MCF 10A (cell line): ENCODE measurements at regions not wholly inside any gene's neighbourhood (a gene's known extent, or its start where the extent isn't known, plus 50 kb on each side); places are given as distances from the start of the nearest gene placed in this dataset.

Experiments
- BruUV-seq: library from RNA; stranded (reverse); fragments of 400-500 nt; replicated peaks from 2 replicates; lab custom pipeline; 2021; lab: Mats Ljungman, UMichigan
- CTCF ChIA-PET: fragments of 300-600 bp; sonication (Branson Sonifier 250); formaldehyde crosslinking; extraction: SDS; loops from one replicate; lab custom pipeline; 2021; ENCODE audit warnings: antibody characterized with exemption, inconsistent platforms; lab: Yijun Ruan, JAX
- POLR2A ChIA-PET: fragments of 300-600, 350-650 bp; sonication (Branson Sonifier 250); formaldehyde crosslinking; extraction: SDS; loops from one replicate; lab custom pipeline; 2020; ENCODE audit warnings: antibody characterized with exemption, inconsistent platforms; lab: Yijun Ruan, JAX
- DNase-seq: peaks from one replicate; pipeline ENCODE4 v3.0.0-alpha.2; 2018; ENCODE audit not compliant: unreplicated experiment
- H3K27ac Mint-ChIP-seq: one replicate; pipeline ENCODE4 v1.8.0; 2022; ENCODE audit warnings: mild to moderate bottlenecking, low read depth, mixed read lengths; ENCODE audit not compliant: unreplicated experiment
- H3K27me3 Mint-ChIP-seq: one replicate; pipeline ENCODE4 v1.8.0; 2022; ENCODE audit warnings: mixed read lengths; ENCODE audit not compliant: insufficient read depth, unreplicated experiment
- H3K36me3 Mint-ChIP-seq: one replicate; pipeline ENCODE4 v1.8.0; 2022; ENCODE audit warnings: mild to moderate bottlenecking, moderate library complexity, mixed read lengths; ENCODE audit not compliant: insufficient read depth, unreplicated experiment
- H3K4me1 Mint-ChIP-seq: one replicate; pipeline ENCODE4 v1.8.0; 2022; ENCODE audit warnings: mixed read lengths; ENCODE audit not compliant: insufficient read depth, unreplicated experiment
- H3K4me3 Mint-ChIP-seq: one replicate; pipeline ENCODE4 v1.8.0; 2022; ENCODE audit warnings: mild to moderate bottlenecking, moderate library complexity, mixed read lengths; ENCODE audit not compliant: unreplicated experiment
- H3K9me3 Mint-ChIP-seq: one replicate; pipeline ENCODE4 v1.8.0; 2022; ENCODE audit warnings: mixed read lengths; ENCODE audit not compliant: unreplicated experiment
- intact Hi-C: fragments of 100-400 bp; cut with micrococcal nuclease; formaldehyde crosslinking; loops from 2 replicates; pipeline ENCODE4 v1.14.1; 2022
- TF ChIP-seq, protein P1 (sequence below): fragments of 200-600 bp; IDR thresholded peaks from one replicate; pipeline ENCODE4 v1.8.0; 2022; ENCODE audit warnings: antibody characterized with exemption, mild to moderate bottlenecking; ENCODE audit not compliant: unreplicated experiment

GRCh38 chr17:77421630-77421972 lies 280.8 kb downstream of the SEC14L1 start:
- Mint-ChIP-seq H3K4me1 (peaks cover 36% of the 10 kb centered on the region), H3K9me3 (no peaks in the 10 kb centered on the region), H3K27me3 (no peaks in the 10 kb centered on the region), H3K27ac (peak overlapping the region; percentile 22), H3K36me3 (peaks cover 68% of the 10 kb centered on the region), H3K4me3 (peak overlapping the region; percentile 25)
- BruUV-seq: no TSS peak
- ChIA-PET CTCF (interaction anchor here (0.7 to 1.3 kb wide), 4 partner anchors 8 to 90 kb away, joined by 3 to 5 read pairs (median 4); no protein-coding TSS in a partner anchor), POLR2A (interaction anchor here (0.6 to 10.0 kb wide), 20 partner anchors 8 to 619 kb away, joined by 3 to 112 read pairs (median 3); no protein-coding TSS in a partner anchor)
- DNase-seq: no peak
- TF ChIP-seq, protein P1, sequence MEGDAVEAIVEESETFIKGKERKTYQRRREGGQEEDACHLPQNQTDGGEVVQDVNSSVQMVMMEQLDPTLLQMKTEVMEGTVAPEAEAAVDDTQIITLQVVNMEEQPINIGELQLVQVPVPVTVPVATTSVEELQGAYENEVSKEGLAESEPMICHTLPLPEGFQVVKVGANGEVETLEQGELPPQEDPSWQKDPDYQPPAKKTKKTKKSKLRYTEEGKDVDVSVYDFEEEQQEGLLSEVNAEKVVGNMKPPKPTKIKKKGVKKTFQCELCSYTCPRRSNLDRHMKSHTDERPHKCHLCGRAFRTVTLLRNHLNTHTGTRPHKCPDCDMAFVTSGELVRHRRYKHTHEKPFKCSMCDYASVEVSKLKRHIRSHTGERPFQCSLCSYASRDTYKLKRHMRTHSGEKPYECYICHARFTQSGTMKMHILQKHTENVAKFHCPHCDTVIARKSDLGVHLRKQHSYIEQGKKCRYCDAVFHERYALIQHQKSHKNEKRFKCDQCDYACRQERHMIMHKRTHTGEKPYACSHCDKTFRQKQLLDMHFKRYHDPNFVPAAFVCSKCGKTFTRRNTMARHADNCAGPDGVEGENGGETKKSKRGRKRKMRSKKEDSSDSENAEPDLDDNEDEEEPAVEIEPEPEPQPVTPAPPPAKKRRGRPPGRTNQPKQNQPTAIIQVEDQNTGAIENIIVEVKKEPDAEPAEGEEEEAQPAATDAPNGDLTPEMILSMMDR: no peak
- intact Hi-C loops: no loop called here

DNA sequence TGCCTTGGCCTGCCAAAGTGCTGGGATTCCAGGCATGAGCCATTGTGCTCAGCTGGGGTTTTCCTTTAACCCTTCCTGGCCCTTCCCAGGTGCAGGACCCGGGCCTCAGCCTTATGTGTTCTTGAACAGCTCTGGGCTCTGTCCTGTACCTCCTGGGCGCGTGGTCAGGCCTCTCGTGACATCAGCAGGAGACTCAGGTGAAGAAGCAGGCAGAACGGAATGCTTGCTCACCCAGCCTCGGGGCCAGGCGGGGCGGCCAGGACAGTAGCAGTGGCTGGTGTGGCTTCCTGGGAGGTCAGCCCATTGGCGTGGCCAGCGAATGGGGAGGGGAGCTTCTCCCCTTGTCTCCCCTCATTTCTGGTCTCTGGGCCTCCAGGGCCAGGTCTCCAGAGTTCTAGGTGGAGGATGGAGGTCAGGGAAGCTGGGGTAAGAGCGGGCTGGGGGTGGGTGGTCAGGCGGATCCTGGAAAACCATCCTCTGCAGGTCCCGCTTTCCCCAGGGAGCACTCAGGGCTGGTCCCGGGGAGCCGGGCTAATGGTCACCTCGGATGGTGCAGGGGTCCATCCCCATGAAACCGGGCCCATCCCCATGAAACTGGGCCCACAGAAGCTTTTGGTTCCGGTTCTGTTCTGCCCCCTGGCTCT lies 281.5 kb downstream of the SEC14L1 start:
- CTCF ChIA-PET: interaction anchor here (0.7 to 1.3 kb wide), 2 partner anchors 91 to 939 kb away, joined by 4 to 5 read pairs; no protein-coding TSS in a partner anchor
- peaks cover 63% of the 10 kb centered on the region for H3K36me3 Mint-ChIP-seq
- peaks cover 42% of the 10 kb centered on the region for H3K4me1 Mint-ChIP-seq
- H3K27ac Mint-ChIP-seq: peak overlapping the region; percentile 22
- H3K27me3 Mint-ChIP-seq: no peaks in the 10 kb centered on the region
- peak overlapping the region; percentile 21 for H3K4me3 Mint-ChIP-seq
- DNase-seq: peak; percentile 76
- no TSS peak for BruUV-seq
- no peaks in the 10 kb centered on the region for H3K9me3 Mint-ChIP-seq
- intact Hi-C loops: loop anchor here (2.0 kb wide), 1 partner anchor 135 kb away; no protein-coding TSS in a partner anchor
- TF ChIP-seq, protein P1: no peak
- POLR2A ChIA-PET: interaction anchor here (0.6 to 10.0 kb wide), 16 partner anchors 11 to 618 kb away, joined by 3 to 112 read pairs (median 4); no protein-coding TSS in a partner anchor

- peaks cover 47% of the 10 kb centered on the region for H3K4me1 Mint-ChIP-seq
- H3K9me3 Mint-ChIP-seq: no peaks in the 10 kb centered on the region
Measured at GRCh38 chr17:77422748-77423113, 282.0 kb downstream of the SEC14L1 start.

More at GRCh38 chr17:77422748-77423113, 282.0 kb downstream of the SEC14L1 start:
- TF ChIP-seq, protein P1: no peak
- POLR2A ChIA-PET: interaction anchor here (1.0 to 10.0 kb wide), 9 partner anchors 12 to 141 kb away, joined by 3 to 112 read pairs (median 18); no protein-coding TSS in a partner anchor
- no TSS peak for BruUV-seq
- DNase-seq: no peak
- CTCF ChIA-PET: interaction anchor here (0.7 kb wide), 1 partner anchor 938 kb away, joined by 4 read pairs; no protein-coding TSS in a partner anchor
- intact Hi-C loops: loop anchor here (2.0 kb wide), 1 partner anchor 136 kb away; no protein-coding TSS in a partner anchor
- Mint-ChIP-seq H3K27ac (peak overlapping the region; percentile 79), H3K36me3 (peaks cover 63% of the 10 kb centered on the region), H3K4me3 (no peak overlapping the region), H3K27me3 (no peaks in the 10 kb centered on the region)
